Kidney epithelial cell (primary cell): ENCODE measurements at regions not wholly inside any gene's neighbourhood (a gene's known extent, or its start where the extent isn't known, plus 50 kb on each side); places are given as distances from the start of the nearest gene placed in this dataset.

Source experiments
- DNase-seq: peaks from one replicate; pipeline ENCODE4 v3.0.0-alpha.2; 2010; ENCODE audit warnings: low read depth
- H3K27me3 ChIP-seq: 2 replicates; pipeline ENCODE4 v1.6.0; 2011; ENCODE audit warnings: low read length; ENCODE audit not compliant: control insufficient read depth, insufficient read depth
- H3K36me3 ChIP-seq: 2 replicates; pipeline ENCODE4 v1.5.1; 2011; ENCODE audit warnings: low read length; ENCODE audit not compliant: control insufficient read depth, insufficient read depth
- H3K4me3 ChIP-seq: 2 replicates; pipeline ENCODE4 v1.5.1; 2011; ENCODE audit warnings: low read depth, mild to moderate bottlenecking, control low read depth, low read length
- TF ChIP-seq, protein P1 (sequence below): IDR thresholded peaks from 2 replicates; pipeline ENCODE4 v1.5.1; 2011; ENCODE audit warnings: mild to moderate bottlenecking, moderate library complexity, low read length, control low read depth, inconsistent platforms; ENCODE audit not compliant: insufficient read depth, poor library complexity, severe bottlenecking

DNA sequence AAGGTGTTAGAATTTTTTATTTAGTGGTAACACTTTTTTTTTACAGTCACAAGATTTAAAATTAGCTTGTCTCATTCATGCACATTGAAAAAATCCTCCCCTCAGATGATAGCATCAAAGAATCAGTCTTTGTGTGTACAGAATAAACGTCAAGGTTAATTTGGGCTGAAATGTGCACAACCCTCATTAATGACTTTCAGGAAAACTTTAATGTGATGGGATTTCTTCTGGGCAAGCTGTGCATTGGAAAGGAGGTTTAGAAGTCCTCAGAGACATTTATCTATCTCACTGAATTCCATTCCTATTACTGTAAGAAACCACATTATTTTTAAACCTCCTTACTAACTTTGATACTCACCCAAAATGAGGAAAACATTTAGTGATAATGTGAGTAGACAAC lies 88.2 kb upstream of the TECRL start:
- no peaks in the 10 kb centered on the region for H3K27me3 ChIP-seq
- TF ChIP-seq, protein P1, sequence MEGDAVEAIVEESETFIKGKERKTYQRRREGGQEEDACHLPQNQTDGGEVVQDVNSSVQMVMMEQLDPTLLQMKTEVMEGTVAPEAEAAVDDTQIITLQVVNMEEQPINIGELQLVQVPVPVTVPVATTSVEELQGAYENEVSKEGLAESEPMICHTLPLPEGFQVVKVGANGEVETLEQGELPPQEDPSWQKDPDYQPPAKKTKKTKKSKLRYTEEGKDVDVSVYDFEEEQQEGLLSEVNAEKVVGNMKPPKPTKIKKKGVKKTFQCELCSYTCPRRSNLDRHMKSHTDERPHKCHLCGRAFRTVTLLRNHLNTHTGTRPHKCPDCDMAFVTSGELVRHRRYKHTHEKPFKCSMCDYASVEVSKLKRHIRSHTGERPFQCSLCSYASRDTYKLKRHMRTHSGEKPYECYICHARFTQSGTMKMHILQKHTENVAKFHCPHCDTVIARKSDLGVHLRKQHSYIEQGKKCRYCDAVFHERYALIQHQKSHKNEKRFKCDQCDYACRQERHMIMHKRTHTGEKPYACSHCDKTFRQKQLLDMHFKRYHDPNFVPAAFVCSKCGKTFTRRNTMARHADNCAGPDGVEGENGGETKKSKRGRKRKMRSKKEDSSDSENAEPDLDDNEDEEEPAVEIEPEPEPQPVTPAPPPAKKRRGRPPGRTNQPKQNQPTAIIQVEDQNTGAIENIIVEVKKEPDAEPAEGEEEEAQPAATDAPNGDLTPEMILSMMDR, result no peak
- no peaks in the 10 kb centered on the region for H3K36me3 ChIP-seq
- DNase-seq, result no peak
- no peak overlapping the region for H3K4me3 ChIP-seq

DNA sequence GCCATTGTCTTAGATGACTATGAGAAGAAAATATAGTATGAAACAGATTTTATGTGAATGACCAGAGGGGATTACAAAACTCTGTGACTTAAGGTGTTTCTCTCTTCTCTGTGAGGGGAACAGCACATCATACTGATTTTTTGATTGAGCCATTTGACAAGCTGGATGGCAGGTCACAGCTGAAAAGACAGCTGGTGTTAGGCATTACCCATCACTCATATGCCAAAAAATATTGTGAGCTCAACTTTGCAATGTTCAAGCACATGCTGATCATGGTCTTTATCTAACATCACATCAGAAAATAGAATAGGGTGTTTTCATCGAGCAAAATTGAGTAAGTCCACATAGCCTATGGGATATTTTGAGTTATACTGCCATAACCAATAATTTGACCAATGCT lies 86.7 kb upstream of the TECRL start:
- no peak overlapping the region for H3K4me3 ChIP-seq
- no peaks in the 10 kb centered on the region for H3K36me3 ChIP-seq
- H3K27me3 ChIP-seq, result no peaks in the 10 kb centered on the region
- TF ChIP-seq, protein P1, result no peak
- DNase-seq, result no peak

DNA sequence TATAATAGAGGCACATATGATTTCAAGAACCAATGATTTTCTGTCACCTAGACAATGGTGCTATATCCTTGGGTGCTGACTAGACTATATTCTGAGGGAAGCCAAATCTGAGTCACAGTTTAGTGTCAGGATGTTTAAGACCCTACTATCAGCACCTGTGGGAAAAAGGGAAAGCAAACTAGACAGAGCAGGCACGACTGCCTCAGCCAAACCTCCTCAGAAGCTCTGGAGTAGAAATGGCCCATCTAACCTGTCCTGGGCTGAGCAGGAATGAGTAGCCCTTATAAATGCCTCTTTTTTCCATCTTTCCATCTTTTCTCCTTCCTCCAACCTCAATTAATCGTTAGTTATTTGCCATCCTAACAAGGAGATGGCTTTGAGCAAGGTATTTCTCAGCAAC lies 80.4 kb upstream of the TECRL start:
- TF ChIP-seq, protein P1, result no peak
- Histone ChIP-seq H3K27me3 (no peaks in the 10 kb centered on the region), H3K36me3 (no peaks in the 10 kb centered on the region), H3K4me3 (no peak overlapping the region)
- DNase-seq, result no peak

DNA sequence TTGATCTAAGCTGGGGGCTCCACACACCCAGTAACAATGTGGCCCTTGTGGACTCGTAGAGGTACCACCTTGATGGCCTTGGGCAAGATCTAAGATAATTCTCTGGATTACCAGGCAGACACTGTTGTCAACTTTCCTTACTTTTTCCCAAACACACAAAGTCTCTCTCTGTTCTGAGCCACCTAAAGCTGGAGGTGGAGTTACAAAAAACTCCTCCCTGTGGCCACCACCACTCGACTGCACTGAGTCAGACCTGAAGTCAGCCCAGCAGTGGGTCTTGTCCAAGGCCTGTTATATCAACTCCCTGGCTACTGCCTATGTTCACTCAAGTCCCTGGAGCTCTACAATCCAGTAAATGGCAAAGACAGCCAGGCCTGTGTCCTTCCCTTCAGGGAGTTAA lies 70.1 kb upstream of the TECRL start:
- no peak for DNase-seq
- H3K27me3 ChIP-seq, result no peaks in the 10 kb centered on the region
- H3K4me3 ChIP-seq, result no peak overlapping the region
- TF ChIP-seq, protein P1, result no peak
- H3K36me3 ChIP-seq, result no peaks in the 10 kb centered on the region

DNA sequence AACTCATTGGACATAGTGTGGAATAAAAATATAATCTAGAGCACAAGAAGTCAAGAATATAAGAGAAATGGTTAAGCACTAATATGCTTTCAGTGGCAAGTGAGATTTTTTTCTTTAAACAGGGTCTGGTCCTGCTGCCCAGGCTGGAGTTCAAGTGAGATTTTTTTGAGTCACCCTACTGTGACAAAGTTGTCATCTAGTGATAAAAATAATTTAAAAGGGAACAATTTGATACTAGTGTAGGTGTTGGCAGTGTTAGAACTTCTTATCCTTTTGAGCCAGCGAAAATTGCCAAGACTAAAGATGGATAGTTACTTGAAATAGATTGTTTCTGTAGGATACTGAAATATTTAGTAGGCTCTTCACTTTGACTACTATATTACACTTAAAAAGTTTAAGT lies 67.9 kb upstream of the TECRL start:
- Histone ChIP-seq H3K36me3 (no peaks in the 10 kb centered on the region), H3K4me3 (no peak overlapping the region), H3K27me3 (no peaks in the 10 kb centered on the region)
- TF ChIP-seq, protein P1, result no peak
- no peak for DNase-seq

DNA sequence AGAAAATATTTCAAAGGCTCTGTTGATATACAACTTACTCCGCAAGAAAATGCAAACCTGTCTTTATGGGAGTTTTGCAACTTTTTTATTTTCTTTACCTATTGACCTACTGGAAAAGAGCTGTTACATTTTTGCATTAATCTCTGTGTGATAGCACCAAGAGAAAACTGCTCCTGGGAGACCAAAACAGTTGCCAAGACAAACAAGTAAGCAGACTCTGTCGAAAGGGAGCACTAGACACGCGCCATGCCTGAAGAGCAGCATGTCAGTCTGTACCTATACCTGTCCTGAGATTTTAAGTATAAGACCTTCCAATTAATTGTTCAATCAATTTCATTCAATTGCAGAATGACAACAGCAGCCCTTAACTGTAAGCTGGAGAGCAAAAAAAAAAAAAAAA lies 56.0 kb upstream of the TECRL start:
- Histone ChIP-seq H3K4me3 (no peak overlapping the region), H3K27me3 (no peaks in the 10 kb centered on the region), H3K36me3 (no peaks in the 10 kb centered on the region)
- TF ChIP-seq, protein P1, result no peak
- no peak for DNase-seq
